ENCODE measurements at regions not wholly inside any gene's neighbourhood (a gene's known extent, or its start where the extent isn't known, plus 50 kb on each side); places are given as distances from the start of the nearest gene placed in this dataset.

GRCh38 chr4:14318671-14319070 is 683.6 kb upstream of the CPEB2 start:
- no peaks in the 10 kb centered on the region for H3K9me3 ChIP-seq (replicated peaks; ENCODE audit: insufficient read depth, low read length)
- no peak for DNase-seq
- peaks cover 20% of the 10 kb centered on the region for H3K4me1 ChIP-seq (ENCODE audit: low read length)

DNA sequence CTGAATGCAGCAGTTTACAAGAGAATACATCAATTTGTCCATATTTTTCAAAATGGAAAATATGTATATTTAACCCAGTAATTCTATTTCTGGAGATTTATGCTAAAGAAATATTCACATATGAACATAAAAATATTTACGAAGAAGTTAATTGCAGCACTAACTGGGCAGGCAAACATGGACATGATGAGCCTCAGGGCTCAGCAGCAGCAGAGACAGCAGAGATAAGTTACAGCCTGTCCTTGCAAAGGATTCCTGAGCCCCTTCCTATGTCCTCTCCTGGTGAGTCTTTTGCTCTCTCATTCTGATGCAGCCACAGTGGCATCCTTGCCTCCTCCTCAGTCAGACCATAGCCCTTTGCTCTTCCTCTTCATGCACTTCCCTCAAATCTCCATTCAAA is 680.6 kb upstream of the CPEB2 start:
- H3F3A ChIP-seq (ENCODE audit: insufficient read depth, low read length): no peaks in the 10 kb centered on the region
- no peak overlapping the region for H3K9ac ChIP-seq (ENCODE audit: low read length)
- TF ChIP-seq EZH2 (optimal IDR thresholded peaks at IDR 0.05; ENCODE audit: low read depth, low read length) (no peak), EZH2phosphoT487 (IDR thresholded peaks at IDR 0.05; ENCODE audit: low read length) (no peak)
- TF ChIP-seq, protein P1, sequence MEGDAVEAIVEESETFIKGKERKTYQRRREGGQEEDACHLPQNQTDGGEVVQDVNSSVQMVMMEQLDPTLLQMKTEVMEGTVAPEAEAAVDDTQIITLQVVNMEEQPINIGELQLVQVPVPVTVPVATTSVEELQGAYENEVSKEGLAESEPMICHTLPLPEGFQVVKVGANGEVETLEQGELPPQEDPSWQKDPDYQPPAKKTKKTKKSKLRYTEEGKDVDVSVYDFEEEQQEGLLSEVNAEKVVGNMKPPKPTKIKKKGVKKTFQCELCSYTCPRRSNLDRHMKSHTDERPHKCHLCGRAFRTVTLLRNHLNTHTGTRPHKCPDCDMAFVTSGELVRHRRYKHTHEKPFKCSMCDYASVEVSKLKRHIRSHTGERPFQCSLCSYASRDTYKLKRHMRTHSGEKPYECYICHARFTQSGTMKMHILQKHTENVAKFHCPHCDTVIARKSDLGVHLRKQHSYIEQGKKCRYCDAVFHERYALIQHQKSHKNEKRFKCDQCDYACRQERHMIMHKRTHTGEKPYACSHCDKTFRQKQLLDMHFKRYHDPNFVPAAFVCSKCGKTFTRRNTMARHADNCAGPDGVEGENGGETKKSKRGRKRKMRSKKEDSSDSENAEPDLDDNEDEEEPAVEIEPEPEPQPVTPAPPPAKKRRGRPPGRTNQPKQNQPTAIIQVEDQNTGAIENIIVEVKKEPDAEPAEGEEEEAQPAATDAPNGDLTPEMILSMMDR (IDR thresholded peaks at IDR 0.05; ENCODE audit: low read length): no peak
- H3K4me1 ChIP-seq (ENCODE audit: low read length): no peaks in the 10 kb centered on the region
- no peaks in the 10 kb centered on the region for H3K9me3 ChIP-seq (replicated peaks; ENCODE audit: insufficient read depth, low read length)
- no peak for DNase-seq
- no peak overlapping the region for H3K4me2 ChIP-seq (ENCODE audit: low read depth, low read length)
- H4K20me1 ChIP-seq (ENCODE audit: insufficient read depth, low read length): no peaks in the 10 kb centered on the region
- H2AFZ ChIP-seq (ENCODE audit: low read length): no peak overlapping the region
- H3K36me3 ChIP-seq (replicated peaks; ENCODE audit: insufficient read depth, low read length): no peaks in the 10 kb centered on the region
- no peaks in the 10 kb centered on the region for H3K27me3 ChIP-seq (replicated peaks; ENCODE audit: insufficient read depth, low read length)
- H3K9me2 ChIP-seq (replicated peaks; ENCODE audit: insufficient read depth, low read length): no peaks in the 10 kb centered on the region
- H3K4me3 ChIP-seq (ENCODE audit: low read length): no peak overlapping the region
- H3K27ac ChIP-seq (ENCODE audit: low read length): no peak overlapping the region
- no peaks in the 10 kb centered on the region for H3K79me2 ChIP-seq (ENCODE audit: low read length)

More at GRCh38 chr4:14318671-14319070, 683.6 kb upstream of the CPEB2 start:
- Histone ChIP-seq H3K4me3 (ENCODE audit: low read length) (no peak overlapping the region), H3K27ac (ENCODE audit: low read length) (no peak overlapping the region), H3F3A (ENCODE audit: insufficient read depth, low read length) (peaks cover 8% of the 10 kb centered on the region; the same call in 1 of the 2 replicates), H3K27me3 (replicated peaks; ENCODE audit: insufficient read depth, low read length) (no peaks in the 10 kb centered on the region), H3K9me2 (replicated peaks; ENCODE audit: insufficient read depth, low read length) (no peaks in the 10 kb centered on the region), H4K20me1 (ENCODE audit: insufficient read depth, low read length) (no peaks in the 10 kb centered on the region), H3K79me2 (ENCODE audit: low read length) (no peaks in the 10 kb centered on the region), H2AFZ (ENCODE audit: low read length) (no peak overlapping the region), H3K4me2 (ENCODE audit: low read depth, low read length) (no peak overlapping the region), H3K9ac (ENCODE audit: low read length) (no peak overlapping the region), H3K36me3 (replicated peaks; ENCODE audit: insufficient read depth, low read length) (no peaks in the 10 kb centered on the region)
- TF ChIP-seq, protein P1 (IDR thresholded peaks at IDR 0.05; ENCODE audit: low read length): no peak
- TF ChIP-seq EZH2phosphoT487 (IDR thresholded peaks at IDR 0.05; ENCODE audit: low read length) (no peak), EZH2 (optimal IDR thresholded peaks at IDR 0.05; ENCODE audit: low read depth, low read length) (no peak)

DNA sequence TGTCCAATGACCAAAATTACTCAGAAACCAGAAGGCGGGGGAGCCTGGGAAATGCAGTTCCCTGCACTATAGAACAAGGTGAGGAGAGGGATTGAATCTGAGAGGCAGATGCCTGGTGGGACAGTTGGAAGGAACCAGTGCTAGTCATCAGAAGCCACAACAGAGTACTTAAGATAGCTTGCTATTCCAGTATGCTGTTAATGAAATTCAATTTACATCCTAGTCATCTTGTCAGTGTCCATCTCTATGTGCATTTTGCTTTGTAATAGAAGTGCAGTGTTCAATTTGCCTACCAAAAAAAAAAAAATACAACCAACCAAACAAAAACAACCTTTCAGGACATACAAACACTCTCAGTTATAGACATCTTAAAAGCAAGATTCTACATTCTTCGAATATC is 679.1 kb upstream of the CPEB2 start:
- Histone ChIP-seq H3K4me3 (ENCODE audit: low read length) (no peak overlapping the region), H3K27ac (ENCODE audit: low read length) (no peak overlapping the region), H3K27me3 (replicated peaks; ENCODE audit: insufficient read depth, low read length) (no peaks in the 10 kb centered on the region), H2AFZ (ENCODE audit: low read length) (no peak overlapping the region), H3K4me2 (ENCODE audit: low read depth, low read length) (no peak overlapping the region), H3F3A (ENCODE audit: insufficient read depth, low read length) (no peaks in the 10 kb centered on the region), H3K9me3 (replicated peaks; ENCODE audit: insufficient read depth, low read length) (no peaks in the 10 kb centered on the region), H3K4me1 (ENCODE audit: low read length) (no peaks in the 10 kb centered on the region), H4K20me1 (ENCODE audit: insufficient read depth, low read length) (no peaks in the 10 kb centered on the region), H3K36me3 (replicated peaks; ENCODE audit: insufficient read depth, low read length) (no peaks in the 10 kb centered on the region), H3K9me2 (replicated peaks; ENCODE audit: insufficient read depth, low read length) (no peaks in the 10 kb centered on the region), H3K9ac (ENCODE audit: low read length) (no peak overlapping the region), H3K79me2 (ENCODE audit: low read length) (no peaks in the 10 kb centered on the region)
- no peak for DNase-seq
- TF ChIP-seq, protein P1 (IDR thresholded peaks at IDR 0.05; ENCODE audit: low read length): no peak
- TF ChIP-seq EZH2 (optimal IDR thresholded peaks at IDR 0.05; ENCODE audit: low read depth, low read length) (no peak), EZH2phosphoT487 (IDR thresholded peaks at IDR 0.05; ENCODE audit: low read length) (no peak)

All from MM.1S (cell line).